ENCODE measurements at regions not wholly inside any gene's neighbourhood (a gene's known extent, or its start where the extent isn't known, plus 50 kb on each side); places are given as distances from the start of the nearest gene placed in this dataset.

DNA sequence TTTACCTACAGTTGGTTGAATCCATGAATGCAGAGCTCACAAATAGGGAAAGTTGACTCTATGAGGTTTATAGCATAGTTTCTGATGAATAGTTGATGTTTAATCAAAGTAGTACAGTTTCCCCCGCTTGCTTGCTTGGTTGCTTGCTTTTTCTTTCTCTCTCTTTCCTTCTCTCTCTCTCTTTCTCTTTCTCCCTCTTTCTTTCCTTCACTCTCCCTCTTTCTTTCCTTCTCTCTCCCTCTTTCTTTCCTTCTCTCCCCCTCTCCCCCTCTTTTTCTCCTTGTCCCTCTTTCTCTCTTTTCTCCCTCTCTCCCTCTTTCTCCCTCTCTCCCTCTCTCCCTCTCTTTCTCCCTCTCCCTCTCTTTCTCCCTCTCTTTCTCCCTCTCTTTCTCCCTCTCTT is 999.9 kb upstream of the CELF4 start:
- TF ChIP-seq, protein P1, sequence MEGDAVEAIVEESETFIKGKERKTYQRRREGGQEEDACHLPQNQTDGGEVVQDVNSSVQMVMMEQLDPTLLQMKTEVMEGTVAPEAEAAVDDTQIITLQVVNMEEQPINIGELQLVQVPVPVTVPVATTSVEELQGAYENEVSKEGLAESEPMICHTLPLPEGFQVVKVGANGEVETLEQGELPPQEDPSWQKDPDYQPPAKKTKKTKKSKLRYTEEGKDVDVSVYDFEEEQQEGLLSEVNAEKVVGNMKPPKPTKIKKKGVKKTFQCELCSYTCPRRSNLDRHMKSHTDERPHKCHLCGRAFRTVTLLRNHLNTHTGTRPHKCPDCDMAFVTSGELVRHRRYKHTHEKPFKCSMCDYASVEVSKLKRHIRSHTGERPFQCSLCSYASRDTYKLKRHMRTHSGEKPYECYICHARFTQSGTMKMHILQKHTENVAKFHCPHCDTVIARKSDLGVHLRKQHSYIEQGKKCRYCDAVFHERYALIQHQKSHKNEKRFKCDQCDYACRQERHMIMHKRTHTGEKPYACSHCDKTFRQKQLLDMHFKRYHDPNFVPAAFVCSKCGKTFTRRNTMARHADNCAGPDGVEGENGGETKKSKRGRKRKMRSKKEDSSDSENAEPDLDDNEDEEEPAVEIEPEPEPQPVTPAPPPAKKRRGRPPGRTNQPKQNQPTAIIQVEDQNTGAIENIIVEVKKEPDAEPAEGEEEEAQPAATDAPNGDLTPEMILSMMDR (IDR thresholded peaks at IDR 0.05) = no peak
- no peak for TF ChIP-seq POLR2A (IDR thresholded peaks at IDR 0.05)
